HG03066 (cell line): ENCODE measurements at regions not wholly inside any gene's neighbourhood (a gene's known extent, or its start where the extent isn't known, plus 50 kb on each side); places are given as distances from the start of the nearest gene placed in this dataset.

Experiments used
- ATAC-seq: cut with Tn5 transposase; IDR thresholded peaks from one replicate; pipeline ENCODE4 v1.9.1; 2021; ENCODE audit warnings: low read depth; ENCODE audit not compliant: unreplicated experiment

GRCh38 chr18:70454704-70455322 lies 166.0 kb downstream of the SOCS6 start:
- no peak for ATAC-seq

GRCh38 chr18:70453058-70453775 lies 164.4 kb downstream of the SOCS6 start:
- no peak for ATAC-seq

- no peak for ATAC-seq
These were observed 163.7 kb downstream of the SOCS6 start for GRCh38 chr18:70452501-70452900.

- no peak for ATAC-seq
These were observed 161.8 kb downstream of the SOCS6 start for GRCh38 chr18:70450426-70451253.

GRCh38 chr18:70448588-70448987 lies 159.7 kb downstream of the SOCS6 start:
- ATAC-seq: no peak

GRCh38 chr18:70446063-70446462 lies 157.2 kb downstream of the SOCS6 start:
- ATAC-seq: no peak

- ATAC-seq: no peak
These were observed 154.1 kb downstream of the SOCS6 start for GRCh38 chr18:70442933-70443332.

GRCh38 chr18:70432804-70433400 lies 144.1 kb downstream of the SOCS6 start:
- no peak for ATAC-seq

- ATAC-seq: no peak
These were observed 142.4 kb downstream of the SOCS6 start for GRCh38 chr18:70431203-70431624.

GRCh38 chr18:70430501-70431173 lies 141.8 kb downstream of the SOCS6 start:
- no peak for ATAC-seq

- no peak for ATAC-seq
These were observed 141.1 kb downstream of the SOCS6 start for GRCh38 chr18:70429847-70430500.

- peak; percentile 98 for ATAC-seq
These were observed 139.6 kb downstream of the SOCS6 start for GRCh38 chr18:70428439-70428838.

- no peak for ATAC-seq
These were observed 138.0 kb downstream of the SOCS6 start for GRCh38 chr18:70426818-70427217.

- ATAC-seq: no peak
These were observed 136.4 kb downstream of the SOCS6 start for GRCh38 chr18:70425236-70425635.

GRCh38 chr18:70423988-70424387 lies 135.1 kb downstream of the SOCS6 start:
- no peak for ATAC-seq

GRCh38 chr18:70423120-70423519 lies 134.3 kb downstream of the SOCS6 start:
- no peak for ATAC-seq

- no peak for ATAC-seq
These were observed 133.6 kb downstream of the SOCS6 start for GRCh38 chr18:70422391-70422965.

- no peak for ATAC-seq
These were observed 132.9 kb downstream of the SOCS6 start for GRCh38 chr18:70421471-70422390.
